CD14-positive monocyte (primary cell): ENCODE measurements at regions not wholly inside any gene's neighbourhood (a gene's known extent, or its start where the extent isn't known, plus 50 kb on each side); places are given as distances from the start of the nearest gene placed in this dataset.

Experiments
- DNase-seq, 3 donors: peaks; one replicate each; pipeline ENCODE4 v3.0.0-alpha.2; 2011 to 2022
- H2AFZ ChIP-seq: 2 replicates; pipeline ENCODE4 v1.6.0; 2012; ENCODE audit warnings: mild to moderate bottlenecking, low read depth, low read length, inconsistent platforms; ENCODE audit not compliant: insufficient read depth, poor library complexity, severe bottlenecking
- H3K27ac ChIP-seq, 2 donors: 1 replicate in 1 of 2; 2 replicates in 1 of 2; pipeline ENCODE4 v1.5.1; 2012 to 2013; ENCODE audit warnings: low read length in 2 of 2, control low read depth in 1 of 2, inconsistent platforms in 1 of 2, low read depth in 1 of 2, mild to moderate bottlenecking in 1 of 2
- H3K27me3 ChIP-seq, 2 donors: one replicate each; pipeline versions ENCODE4 v1.6.0 to v1.6.1; 2011 to 2013; ENCODE audit warnings: low read length in 2 of 2; ENCODE audit not compliant: control insufficient read depth in 2 of 2, insufficient read depth in 2 of 2
- H3K36me3 ChIP-seq, 2 donors: replicated peaks in 1 of 2; 1 replicate in 1 of 2; 2 replicates in 1 of 2; pipeline versions ENCODE4 v1.5.1 to v1.6.1; 2012 to 2013; ENCODE audit warnings: low read length in 2 of 2, control low read depth in 1 of 2, inconsistent platforms in 1 of 2, mild to moderate bottlenecking in 1 of 2; ENCODE audit not compliant: insufficient read depth in 2 of 2, control insufficient read depth in 1 of 2
- H3K4me1 ChIP-seq, 2 donors: 1 replicate in 1 of 2; 2 replicates in 1 of 2; pipeline versions ENCODE4 v1.5.1 to v1.6.1; 2012 to 2013; ENCODE audit warnings: low read length in 2 of 2, control low read depth in 1 of 2, inconsistent platforms in 1 of 2, mild to moderate bottlenecking in 1 of 2, moderate library complexity in 1 of 2; ENCODE audit not compliant: insufficient read depth in 2 of 2, control insufficient read depth in 1 of 2
- H3K4me2 ChIP-seq: replicated peaks from 2 replicates; pipeline ENCODE3; 2012; ENCODE audit warnings: low read length, moderate library complexity, mild to moderate bottlenecking; ENCODE audit not compliant: poor library complexity, severe bottlenecking; ENCODE audit errors: extremely low read depth
- H3K4me3 ChIP-seq, 3 experiments: fragments of 200-600 bp in 1 of 3; sonication (generic) in 1 of 3; replicated peaks in 1 of 3; 1 replicate in 2 of 3; 2 replicates in 1 of 3; pipeline ENCODE4 v1.5.1; 2011 to 2013; ENCODE audit warnings: low read length in 3 of 3, mild to moderate bottlenecking in 3 of 3, control low read depth in 2 of 3, low read depth in 2 of 3, inconsistent platforms in 1 of 3, moderate library complexity in 1 of 3
- H3K79me2 ChIP-seq: 2 replicates; pipeline ENCODE4 v1.6.0; 2012; ENCODE audit warnings: mild to moderate bottlenecking, control low read depth, inconsistent platforms, low read length, moderate library complexity; ENCODE audit not compliant: insufficient read depth
- H3K9ac ChIP-seq: 2 replicates; pipeline ENCODE4 v1.6.0; 2017; ENCODE audit warnings: low read length, mild to moderate bottlenecking; ENCODE audit not compliant: insufficient read depth, poor library complexity, severe bottlenecking
- H3K9me3 ChIP-seq, 2 donors: replicated peaks in 1 of 2; 1 replicate in 1 of 2; 2 replicates in 1 of 2; pipeline versions ENCODE4 v1.5.1 to v1.6.1; 2012 to 2013; ENCODE audit warnings: low read length in 2 of 2, control low read depth in 1 of 2; ENCODE audit not compliant: control insufficient read depth in 1 of 2, insufficient read depth in 1 of 2
- H4K20me1 ChIP-seq: 2 replicates; pipeline ENCODE4 v1.6.0; 2012; ENCODE audit warnings: mild to moderate bottlenecking, low read length, control low read depth, moderate library complexity; ENCODE audit not compliant: insufficient read depth
- H3K27ac Mint-ChIP-seq, 7 donors: one replicate each; pipeline ENCODE4 v1.8.0; 2020; ENCODE audit warnings: mild to moderate bottlenecking in 7 of 7, mixed read lengths in 7 of 7, moderate library complexity in 6 of 7, inconsistent platforms in 2 of 7
- H3K27me3 Mint-ChIP-seq, 3 donors: one replicate each; pipeline ENCODE4 v1.8.0; 2021 to 2022; ENCODE audit warnings: low read depth in 3 of 3, mild to moderate bottlenecking in 3 of 3, mixed read lengths in 3 of 3, moderate library complexity in 3 of 3, inconsistent platforms in 1 of 3
- H3K36me3 Mint-ChIP-seq, 2 donors: one replicate each; pipeline ENCODE4 v1.8.0; 2020; ENCODE audit warnings: mixed read lengths in 2 of 2, inconsistent platforms in 1 of 2, mild to moderate bottlenecking in 1 of 2
- H3K4me1 Mint-ChIP-seq: one replicate; pipeline ENCODE4 v1.8.0; 2020; ENCODE audit warnings: mild to moderate bottlenecking, mixed read lengths
- H3K4me3 Mint-ChIP-seq, 2 donors: one replicate each; pipeline ENCODE4 v1.8.0; 2020; ENCODE audit warnings: mild to moderate bottlenecking in 2 of 2, mixed read lengths in 2 of 2, moderate library complexity in 1 of 2
- H3K9me3 Mint-ChIP-seq, 7 donors: one replicate each; pipeline ENCODE4 v1.8.0; 2020 to 2022; ENCODE audit warnings: mixed read lengths in 7 of 7, mild to moderate bottlenecking in 6 of 7, moderate library complexity in 6 of 7, inconsistent platforms in 2 of 7
- CTCF ChIP-seq: fragments of 200-600 bp; IDR thresholded peaks from one replicate; pipeline ENCODE4 v1.8.0; 2022; ENCODE audit warnings: antibody characterized with exemption, mild to moderate bottlenecking
- WGBS: methylation state at CpG from one replicate; pipeline ENCODE4 v1.1.5; 2013; ENCODE audit warnings: missing lambda C conversion rate; ENCODE audit not compliant: insufficient coverage; 5-methylcytosine and 5-hydroxymethylcytosine counted together
- intact Hi-C, 2 donors: fragments of 100-400 bp; cut with micrococcal nuclease; formaldehyde crosslinking; loops; one replicate each; pipeline versions ENCODE4 v1.15.0 to v1.15.1; 2023

GRCh38 chr3:194013928-194014327, 122.0 kb upstream of the HES1 start:
- DNase-seq: no peak
- Histone ChIP-seq H3K4me3 (no peak overlapping the region), H4K20me1 (no peaks in the 10 kb centered on the region), H3K4me1 (no peaks in the 10 kb centered on the region), H3K36me3 (no peaks in the 10 kb centered on the region), H3K79me2 (no peaks in the 10 kb centered on the region), H3K9ac (no peak overlapping the region), H3K27me3 (peaks cover 0 to 6% of the 10 kb centered on the region in 2 donors), H2AFZ (no peak overlapping the region), H3K27ac (no peak overlapping the region), H3K4me2 (no peak overlapping the region), H3K9me3 (no peaks in the 10 kb centered on the region)
- WGBS: 95% methylated on average over 3 of the region's 4 CpGs
- Mint-ChIP-seq H3K27ac (no peak overlapping the region), H3K4me1 (no peaks in the 10 kb centered on the region), H3K36me3 (no peaks in the 10 kb centered on the region), H3K27me3 (peaks cover 2 to 21% (median 18%) of the 10 kb centered on the region in 3 donors), H3K9me3 (no peaks in the 10 kb centered on the region), H3K4me3 (no peak overlapping the region)
- intact Hi-C loops: loop anchor here in 1 of 2 donors (5.0 kb wide), 1 partner anchor 33 kb away; no protein-coding TSS in a partner anchor
- no peak for TF ChIP-seq CTCF

- no peaks in the 10 kb centered on the region for H3K79me2 ChIP-seq
- H3K4me1 Mint-ChIP-seq: no peaks in the 10 kb centered on the region
- no peak for TF ChIP-seq CTCF
- H3K27me3 Mint-ChIP-seq: peaks cover 2 to 17% (median 17%) of the 10 kb centered on the region in 3 donors
- no peak overlapping the region for H2AFZ ChIP-seq
- peaks cover 0 to 6% of the 10 kb centered on the region in 2 donors for H3K27me3 ChIP-seq
- intact Hi-C loops: loop anchor here in 1 of 2 donors (5.0 kb wide), 1 partner anchor 33 kb away; no protein-coding TSS in a partner anchor
- no peak overlapping the region for H3K9ac ChIP-seq
- no peak overlapping the region for H3K4me2 ChIP-seq
- H3K9me3 Mint-ChIP-seq: no peaks in the 10 kb centered on the region
- no peaks in the 10 kb centered on the region for H3K36me3 Mint-ChIP-seq
- H3K27ac ChIP-seq: no peak overlapping the region
- 96% methylated on average over 4 of the region's 4 CpGs for WGBS
- H3K4me3 Mint-ChIP-seq: no peak overlapping the region
- DNase-seq: no peak
- H3K9me3 ChIP-seq: no peaks in the 10 kb centered on the region
- no peaks in the 10 kb centered on the region for H3K36me3 ChIP-seq
- no peaks in the 10 kb centered on the region for H3K4me1 ChIP-seq
- no peaks in the 10 kb centered on the region for H4K20me1 ChIP-seq
- H3K27ac Mint-ChIP-seq: no peak overlapping the region
- H3K4me3 ChIP-seq: no peak overlapping the region
Observed at GRCh38 chr3:194014756-194015155, 121.2 kb upstream of the HES1 start.
